NCI-H748 (cell line): ENCODE measurements at regions not wholly inside any gene's neighbourhood (a gene's known extent, or its start where the extent isn't known, plus 50 kb on each side); places are given as distances from the start of the nearest gene placed in this dataset.
A peak's percentile ranks its signal among the peaks of the same experiment; 100 is the strongest.

Experiments used
- DNase-seq: peaks from one replicate; lab custom pipeline; 2025; ENCODE audit not compliant: unreplicated experiment; lab: John Stamatoyannopoulos, UW

DNA sequence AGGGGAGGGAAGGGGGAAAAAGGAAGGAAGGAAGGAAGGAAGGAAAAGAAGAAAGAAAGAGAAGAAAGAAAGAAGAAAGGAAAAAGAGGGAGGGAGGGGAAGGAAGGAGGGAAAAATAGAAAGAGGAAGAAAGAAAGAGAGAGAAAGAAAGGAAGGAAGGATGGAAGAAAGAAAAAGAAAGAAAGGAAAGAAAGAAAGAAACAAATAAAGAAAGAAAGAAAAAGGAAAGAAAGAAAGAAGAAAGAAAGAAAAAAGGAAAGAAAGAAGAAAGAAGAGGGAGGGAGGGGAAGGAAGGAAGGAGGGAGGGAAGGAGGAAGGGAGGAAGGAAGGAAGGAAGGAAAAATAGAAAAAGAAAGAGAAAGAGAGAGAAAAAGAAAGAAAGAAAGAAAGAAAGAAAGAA, 315.8 kb upstream of the PIK3C3 start:
- DNase-seq: no peak

DNA sequence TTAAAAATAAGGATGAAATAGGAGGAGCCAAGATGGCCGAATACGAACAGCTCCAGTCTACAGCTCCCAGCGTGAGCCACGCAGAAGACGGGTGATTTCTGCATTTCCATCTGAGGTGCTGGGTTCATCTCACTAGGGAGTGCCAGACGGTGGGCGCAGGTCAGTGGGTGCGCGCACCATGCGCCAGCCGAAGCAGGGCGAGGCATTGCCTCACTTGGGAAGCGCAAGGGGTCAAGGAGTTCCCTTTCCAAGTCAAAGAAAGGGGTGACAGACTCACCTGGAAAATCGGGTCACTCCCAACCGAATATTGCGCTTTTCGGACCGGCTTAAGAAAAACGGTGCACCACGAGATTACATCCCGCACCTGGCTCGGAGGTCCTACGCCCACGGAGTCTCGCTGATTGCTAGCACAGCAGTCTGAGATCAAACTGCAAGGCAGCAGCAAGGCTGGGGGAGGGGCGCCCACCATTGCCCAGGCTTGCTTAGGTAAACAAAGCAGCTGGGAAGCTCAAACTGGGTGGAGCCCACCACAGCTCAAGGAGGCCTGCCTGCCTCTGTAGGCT, 323.2 kb upstream of the PIK3C3 start:
- peak; percentile 94 for DNase-seq

DNA sequence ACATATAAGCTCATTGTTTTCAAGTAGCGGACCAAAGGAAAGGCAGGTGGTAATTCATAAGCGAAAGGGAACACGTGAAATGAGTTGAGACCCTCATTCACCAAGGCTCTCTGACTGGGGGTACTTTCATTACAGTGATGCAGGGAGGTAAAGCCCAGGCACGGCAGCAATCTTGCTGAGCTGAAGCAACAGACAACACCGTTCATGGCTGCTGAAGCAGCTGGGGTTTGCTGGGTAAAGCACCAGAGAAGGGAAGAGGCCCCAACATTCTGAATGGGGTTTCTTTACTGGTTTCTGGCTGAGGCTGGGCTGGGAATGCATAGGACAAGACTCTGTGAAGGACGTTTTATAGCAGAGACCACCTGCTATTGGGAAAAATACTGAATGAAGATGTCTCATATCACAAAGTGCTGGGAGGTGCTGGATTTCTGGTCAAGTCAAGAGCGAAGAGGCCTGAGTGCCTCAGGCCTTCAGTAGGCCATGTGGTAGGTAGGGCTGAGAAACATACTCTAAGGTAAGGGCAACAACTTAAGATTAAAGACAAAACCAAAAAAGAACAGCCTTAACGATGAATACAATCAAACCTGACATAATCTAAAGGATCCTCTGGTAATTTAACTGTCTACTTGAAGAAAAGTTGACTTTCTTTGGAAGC, 324.7 kb upstream of the PIK3C3 start:
- DNase-seq: peak; percentile 79

DNA sequence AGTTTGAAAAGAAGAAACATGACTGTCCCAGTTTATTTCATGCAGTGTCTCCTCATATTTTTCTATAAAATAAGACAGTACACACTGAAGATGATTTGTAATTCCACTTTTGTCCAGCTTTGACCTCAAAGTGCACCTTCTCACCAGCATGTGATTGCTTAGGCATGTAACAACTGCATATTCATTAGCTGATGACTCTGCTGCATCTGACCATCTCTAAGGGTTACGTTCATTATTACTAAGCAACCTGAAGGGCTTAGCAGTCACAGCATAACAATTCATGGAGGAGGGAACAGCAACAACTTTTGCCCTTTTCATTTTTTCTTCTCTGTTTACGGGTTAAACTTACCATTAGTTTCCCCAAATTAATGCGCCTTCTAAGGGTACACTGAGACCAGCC, 330.6 kb upstream of the PIK3C3 start:
- peak; percentile 43 for DNase-seq

DNA sequence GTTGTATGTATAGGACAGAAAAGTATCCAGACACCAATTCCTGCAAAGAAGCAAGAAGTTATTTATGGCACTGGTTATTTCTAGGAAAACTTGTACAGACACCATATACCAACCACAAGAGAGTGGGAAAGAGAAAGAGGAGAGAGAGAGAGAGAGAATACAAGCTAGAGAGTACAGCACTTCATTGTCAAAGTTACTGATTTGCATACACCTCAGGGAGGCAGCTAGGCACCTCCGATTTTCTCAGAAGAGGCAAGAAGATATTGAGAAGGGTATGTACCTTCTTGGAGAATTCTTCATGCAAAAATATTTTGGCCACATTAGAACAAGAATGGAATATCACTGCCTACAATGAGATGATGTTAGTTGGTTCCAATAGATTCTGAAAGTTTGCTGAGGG, 333.9 kb upstream of the PIK3C3 start:
- DNase-seq: no peak

DNA sequence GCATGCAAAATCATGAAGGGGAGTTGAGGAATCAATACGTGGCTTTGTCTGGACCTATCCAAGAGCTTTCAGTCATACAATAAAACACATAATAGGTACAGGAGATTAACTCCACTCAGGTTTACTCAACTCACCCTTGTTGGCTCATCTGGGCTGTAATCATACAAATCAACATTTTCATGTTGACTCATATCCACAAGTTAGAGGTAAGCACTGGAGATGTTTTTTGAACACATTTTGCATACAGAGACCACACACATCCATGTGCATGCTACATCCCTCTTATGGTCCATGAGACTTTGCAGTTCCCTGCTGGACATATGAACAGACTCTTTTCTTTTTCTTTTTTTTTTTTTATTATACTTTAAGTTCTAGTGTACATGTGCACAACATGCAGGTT, 336.9 kb upstream of the PIK3C3 start:
- DNase-seq: peak; percentile 77

DNA sequence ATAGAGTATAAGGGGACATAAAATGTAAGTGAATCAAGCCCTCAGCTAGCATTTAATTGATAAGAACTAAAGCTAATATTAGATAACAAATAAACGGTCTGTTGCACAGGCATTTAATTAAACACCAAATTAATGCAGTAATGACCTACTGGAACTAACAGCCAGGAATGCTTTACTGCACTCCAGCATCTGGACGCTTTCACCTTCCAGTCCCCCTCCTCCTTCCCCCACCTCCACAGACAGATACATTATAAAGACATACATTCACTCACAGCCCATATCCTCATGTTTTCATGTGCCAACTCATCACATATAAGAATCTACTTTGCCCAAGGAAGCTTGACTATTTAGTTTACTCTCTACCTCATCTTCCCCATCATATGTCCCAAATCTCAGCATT, 337.4 kb upstream of the PIK3C3 start:
- peak; percentile 68 for DNase-seq

DNA sequence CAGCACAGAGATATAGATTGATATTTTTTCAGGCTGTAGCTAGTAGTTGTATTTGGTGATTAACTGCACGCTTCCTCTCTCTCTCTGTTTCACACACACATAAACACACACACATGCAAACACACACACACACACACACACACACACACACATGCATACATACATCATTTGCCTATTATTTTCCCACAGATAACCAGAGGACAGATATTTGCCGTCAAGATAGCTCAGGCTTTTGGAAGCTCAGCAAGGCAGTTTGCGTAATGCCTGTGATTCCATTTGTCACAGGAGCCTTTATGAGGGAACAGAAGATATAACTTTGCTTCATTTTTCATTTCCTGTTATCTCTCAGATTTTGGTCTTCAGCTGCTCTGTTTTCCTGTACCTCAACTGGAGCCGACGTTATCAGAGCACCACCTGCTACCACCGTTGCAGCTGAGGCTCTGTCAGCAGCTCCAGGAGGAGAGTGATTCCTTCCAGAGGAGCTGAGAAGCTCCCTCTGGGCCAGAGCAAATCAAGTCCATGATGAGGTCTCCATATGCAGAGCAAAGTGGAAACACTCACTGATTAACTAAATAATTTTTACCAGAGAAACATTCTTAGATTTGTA, 341.9 kb upstream of the PIK3C3 start:
- DNase-seq: no peak

DNA sequence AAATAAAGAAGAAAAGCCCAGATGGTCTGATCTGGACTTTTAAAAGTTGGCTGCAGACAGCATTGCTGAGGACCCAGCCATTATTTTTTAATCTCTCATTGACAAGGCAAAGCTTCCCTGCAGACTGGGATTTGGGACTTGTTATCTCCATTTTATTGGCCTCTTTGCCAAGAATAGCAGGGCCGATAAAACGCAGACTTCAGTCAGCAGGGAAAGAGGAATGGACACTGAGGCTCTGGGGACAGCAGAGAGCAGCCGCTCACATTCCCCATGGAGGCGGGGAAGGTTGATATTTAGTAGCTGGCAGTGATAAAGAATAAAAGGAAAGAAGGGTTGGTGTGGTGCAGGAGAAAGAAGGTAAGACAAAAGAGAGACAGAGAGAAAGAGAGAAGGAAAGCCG, 350.1 kb upstream of the PIK3C3 start:
- no peak for DNase-seq

DNA sequence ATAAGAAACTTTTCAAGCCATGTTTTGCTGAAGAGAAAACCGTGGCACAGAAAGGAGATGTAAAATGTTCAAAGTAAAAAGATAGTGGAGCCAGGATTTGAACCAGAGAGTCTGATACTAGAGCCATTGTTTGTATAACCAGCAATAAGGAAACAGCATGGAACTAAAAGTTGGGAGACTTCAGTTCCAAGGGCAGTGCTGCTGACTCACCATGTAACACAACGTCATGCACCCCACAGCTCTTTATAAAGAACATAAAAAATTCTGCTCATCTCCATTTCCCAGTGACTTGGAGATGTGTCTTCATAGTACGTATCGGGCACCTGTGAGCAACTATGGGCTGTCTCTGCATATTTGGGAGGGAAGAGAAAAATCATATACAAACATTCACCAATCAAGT, 353.0 kb upstream of the PIK3C3 start:
- DNase-seq: no peak

DNA sequence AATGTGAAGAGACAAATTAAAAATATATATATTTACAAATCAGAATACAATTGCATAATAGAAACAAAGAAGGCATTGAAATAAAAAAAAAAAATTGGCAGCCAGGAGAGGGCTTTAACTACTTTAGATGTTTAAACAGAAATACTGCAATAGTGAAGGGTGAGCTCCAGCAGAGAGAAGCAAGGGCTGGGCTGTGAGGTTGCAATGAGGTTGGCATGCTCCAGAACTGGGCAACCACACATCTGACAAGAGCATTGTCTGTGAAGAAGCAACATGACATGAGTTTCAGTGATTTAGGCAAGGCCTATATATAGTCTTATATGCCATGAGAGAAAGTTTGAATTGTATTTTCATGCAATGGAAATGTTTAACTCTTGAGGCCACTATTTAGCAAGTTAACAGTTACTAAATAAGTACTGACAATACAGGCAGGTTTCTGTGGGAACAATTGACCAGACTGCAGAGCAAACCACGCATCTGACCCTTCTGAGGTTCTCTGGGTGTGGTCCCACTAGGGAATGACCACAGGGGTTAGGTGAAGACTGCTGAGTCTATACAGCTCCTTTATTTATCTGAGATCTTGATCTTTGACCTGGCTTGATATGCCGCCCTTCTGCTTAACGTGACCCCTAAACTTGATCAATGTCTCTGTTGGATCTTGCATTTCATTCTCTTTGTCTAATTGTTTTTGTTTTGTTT, 354.2 kb upstream of the PIK3C3 start:
- no peak for DNase-seq

DNA sequence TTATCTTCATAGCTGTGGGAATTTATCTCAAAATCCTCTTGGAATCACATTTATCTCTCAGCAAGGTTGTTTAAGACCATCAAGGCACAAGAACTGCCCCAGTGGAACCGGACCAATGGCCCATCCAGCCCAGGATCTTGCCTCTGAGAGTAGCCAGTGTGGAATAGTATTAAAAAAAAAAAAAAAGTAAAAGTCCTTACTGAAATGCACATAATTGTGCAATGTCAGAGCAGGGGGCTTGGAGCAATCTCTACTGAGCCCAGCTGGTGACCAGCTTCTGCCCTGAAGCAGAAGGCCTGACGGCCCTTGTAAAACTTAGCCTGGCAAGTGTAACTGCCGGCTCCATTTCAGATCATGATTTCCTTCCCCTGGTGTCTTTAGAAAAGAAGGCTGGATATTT, 355.6 kb upstream of the PIK3C3 start:
- DNase-seq: no peak

DNA sequence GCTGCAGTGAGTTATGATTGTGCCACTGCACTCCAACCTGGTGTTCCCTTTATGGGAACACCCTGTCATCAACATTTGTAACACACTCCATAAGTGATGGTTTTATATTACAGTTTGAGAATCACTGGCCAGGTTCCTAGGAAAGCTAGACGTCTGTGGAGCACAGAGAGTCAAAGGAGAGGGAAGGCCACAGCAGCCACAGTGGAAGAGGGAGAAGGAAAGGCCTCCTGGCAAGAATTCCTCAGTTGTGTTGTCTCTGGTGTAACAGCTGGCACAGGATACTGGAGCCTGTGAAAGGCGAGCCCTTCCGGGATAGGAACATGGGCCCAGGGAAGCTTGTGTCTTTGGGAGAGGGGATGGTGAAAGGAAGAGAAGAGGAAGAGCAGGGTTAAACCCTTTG, 360.5 kb upstream of the PIK3C3 start:
- no peak for DNase-seq

DNA sequence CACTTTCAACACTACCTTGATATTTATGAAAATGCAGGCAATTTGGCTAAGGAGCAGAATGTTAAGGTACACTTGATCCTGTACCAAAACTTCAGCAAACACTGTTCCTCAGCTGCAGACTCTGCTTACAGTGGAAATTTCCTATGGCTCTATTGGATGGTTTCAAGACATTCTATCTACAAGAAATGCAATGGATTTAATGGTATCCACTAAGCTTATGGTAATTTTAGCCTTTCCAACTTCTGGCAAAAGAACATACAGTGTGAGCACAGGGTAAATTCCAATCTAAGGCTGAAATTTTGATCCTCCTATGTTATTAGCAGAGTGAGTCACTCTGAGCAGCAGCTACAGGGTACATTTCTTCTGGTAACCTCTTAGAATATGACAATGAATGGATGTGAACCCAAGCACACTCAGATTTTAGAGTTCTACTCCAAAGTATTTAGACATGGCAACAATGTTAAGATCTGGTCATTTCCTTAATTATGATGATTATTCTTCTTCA, 361.8 kb upstream of the PIK3C3 start:
- DNase-seq: no peak

DNA sequence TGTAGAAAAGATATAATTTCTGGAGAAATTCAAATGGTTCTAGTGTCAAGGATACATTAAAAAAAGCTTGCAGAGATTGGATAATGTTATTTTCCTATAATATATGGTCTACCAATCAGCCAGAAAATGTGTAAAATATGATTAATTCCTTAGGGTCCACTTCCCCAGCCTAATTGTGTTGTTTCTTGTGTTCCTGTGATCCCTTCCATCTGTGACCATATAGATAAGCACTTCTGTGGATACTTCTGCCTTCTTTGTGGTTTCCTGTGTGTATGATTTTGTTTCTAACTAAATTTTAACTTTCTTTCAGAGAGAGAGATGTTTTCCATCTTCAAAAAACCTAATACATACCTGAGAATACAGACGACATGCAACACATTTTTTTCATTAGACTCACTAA, 367.1 kb upstream of the PIK3C3 start:
- DNase-seq: no peak

DNA sequence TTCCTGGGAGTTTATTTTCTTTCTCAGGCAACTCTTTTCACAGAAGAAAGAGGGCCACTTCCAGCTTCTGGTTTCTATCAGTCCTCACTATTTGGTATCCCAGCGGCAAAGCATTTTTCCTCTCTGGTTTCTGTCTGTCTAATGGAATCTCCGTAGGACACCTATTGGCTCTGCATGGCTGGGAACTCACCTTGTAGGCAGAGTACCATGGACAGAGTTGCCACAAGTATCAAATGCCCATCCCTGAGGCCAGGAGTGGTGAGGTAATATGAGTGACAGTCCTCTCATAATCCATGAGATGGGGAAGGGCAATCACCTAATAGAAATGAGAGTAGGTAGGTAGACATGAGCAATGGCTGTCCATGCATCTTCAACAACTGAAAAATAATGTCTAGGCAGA, 369.5 kb upstream of the PIK3C3 start:
- no peak for DNase-seq

DNA sequence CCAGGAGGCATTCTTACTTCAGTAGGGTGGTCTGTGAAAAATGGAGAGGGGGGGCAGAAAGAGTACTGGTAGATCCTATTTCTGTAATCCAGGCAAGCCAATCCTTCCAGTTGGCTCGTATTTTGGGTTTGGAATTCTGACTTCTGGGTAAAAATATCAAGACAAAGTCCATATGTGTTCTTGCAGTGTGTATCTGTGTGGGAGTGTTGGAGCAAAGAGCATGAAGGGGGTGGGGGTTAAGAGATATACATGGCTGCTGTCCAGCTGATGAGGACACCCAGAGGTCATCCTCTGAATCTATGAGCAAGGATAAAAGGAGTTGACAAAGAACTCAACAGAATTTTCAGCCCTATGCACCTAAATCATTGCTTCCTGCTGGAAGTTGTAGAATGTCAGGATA, 375.8 kb upstream of the PIK3C3 start:
- no peak for DNase-seq

DNA sequence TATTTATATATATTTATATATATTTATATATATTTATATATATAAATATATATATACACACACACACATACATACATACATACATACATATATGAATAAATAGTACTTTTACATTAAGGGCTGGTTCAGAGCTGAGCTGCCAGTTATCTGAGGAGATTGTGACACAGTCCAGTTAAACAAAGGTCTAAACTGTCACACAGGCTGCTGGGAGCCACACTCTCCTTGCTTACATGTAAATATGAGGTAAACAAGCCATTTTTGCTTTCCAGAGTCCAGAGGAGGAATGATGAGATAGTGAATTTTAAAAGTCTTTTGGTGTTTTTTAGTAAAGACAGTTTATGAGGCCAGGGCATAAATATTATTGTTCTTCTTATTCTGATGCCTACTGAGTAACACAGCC, 377.5 kb upstream of the PIK3C3 start:
- DNase-seq: no peak

DNA sequence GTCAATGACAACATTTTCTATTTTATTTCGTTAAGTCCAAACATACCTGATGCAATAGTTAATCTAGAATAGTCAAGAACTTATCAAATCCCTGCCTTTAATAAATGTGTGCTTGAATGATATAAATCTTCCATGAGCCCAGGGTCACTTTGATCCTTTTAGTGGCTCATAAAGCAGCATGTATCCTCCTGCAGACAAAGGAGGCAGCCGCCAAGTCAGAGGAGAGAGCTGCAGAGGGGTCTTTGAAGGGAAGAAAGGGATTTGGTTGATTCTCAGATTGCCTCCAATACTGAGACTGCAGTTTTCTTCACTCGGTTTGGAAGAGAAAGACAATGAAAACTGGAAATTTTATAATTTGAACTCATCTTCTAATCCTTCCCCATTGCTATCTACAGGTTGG, 378.4 kb upstream of the PIK3C3 start:
- DNase-seq: peak; percentile 41

DNA sequence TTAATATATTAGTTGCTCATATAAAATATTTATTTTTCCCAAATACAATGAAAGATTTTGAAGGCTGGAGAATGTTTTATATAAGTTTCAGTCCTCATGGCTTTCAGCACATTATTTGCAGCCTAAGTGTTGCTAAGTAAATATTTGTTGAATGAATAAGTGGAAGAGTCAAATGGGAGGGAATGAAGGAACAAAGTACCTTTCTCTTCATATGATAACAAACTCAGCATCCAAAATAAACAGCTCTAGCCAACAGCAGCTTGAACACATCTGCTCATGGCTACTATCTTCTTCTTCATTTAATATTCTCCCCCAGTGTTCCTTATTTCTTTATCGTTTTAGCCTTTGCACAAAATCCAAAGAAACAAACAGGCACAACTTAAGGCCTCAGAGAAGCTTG, 385.2 kb upstream of the PIK3C3 start:
- peak; percentile 83 for DNase-seq

DNA sequence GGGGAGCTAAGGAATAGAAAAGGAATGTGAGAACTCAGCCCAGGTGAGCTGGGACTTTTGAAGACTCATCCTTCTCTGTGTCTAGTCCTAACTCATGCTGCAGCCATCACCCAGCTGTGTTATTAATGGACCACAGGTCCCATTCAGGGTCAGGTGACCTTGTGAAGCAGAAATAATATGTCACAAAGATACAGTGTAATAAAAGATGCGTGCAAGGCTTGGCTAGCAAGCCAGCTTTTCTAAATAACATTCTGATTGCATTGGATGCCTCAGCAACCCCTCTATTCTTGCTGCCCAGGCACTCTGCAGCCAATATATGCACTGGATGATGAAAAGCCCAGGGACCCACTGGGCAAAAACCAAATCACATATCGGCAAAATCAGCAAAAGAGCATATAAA, 393.1 kb upstream of the PIK3C3 start:
- DNase-seq: no peak

DNA sequence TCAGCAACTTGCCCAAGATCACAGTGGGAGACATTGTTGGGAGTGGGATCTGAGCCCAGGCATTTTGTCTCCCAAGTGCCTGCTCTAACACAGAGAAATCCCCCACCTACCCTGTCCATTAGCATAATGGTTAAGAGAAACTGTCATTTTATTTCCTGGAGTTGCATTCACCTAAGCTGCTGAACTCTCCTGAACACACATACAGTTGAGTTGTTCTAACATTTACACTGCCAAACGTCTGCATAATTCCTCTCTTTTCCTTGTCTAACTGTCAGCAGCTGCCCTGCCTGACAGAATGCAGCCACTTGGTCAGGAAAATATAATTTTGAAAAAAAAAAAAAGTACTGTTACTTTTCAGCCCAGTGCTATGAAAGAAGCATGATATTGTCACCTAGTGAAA, 396.3 kb upstream of the PIK3C3 start:
- no peak for DNase-seq
